WTC11 (cell line): ENCODE measurements at regions not wholly inside any gene's neighbourhood (a gene's known extent, or its start where the extent isn't known, plus 50 kb on each side); places are given as distances from the start of the nearest gene placed in this dataset.

Source experiments
- ATAC-seq: fragments of 200-7000 bp; cut with Tn5 transposase; 2 replicates; pipeline ENCODE4 v1.10.0; 2021; ENCODE audit warnings: mild to moderate bottlenecking, moderate library complexity
- CTCF ChIA-PET: fragments of 300-600 bp; sonication (Branson Sonifier 250); formaldehyde crosslinking; loops from one replicate; lab custom pipeline; 2021; ENCODE audit warnings: antibody characterized with exemption; lab: Charles Lee
- POLR2A ChIA-PET: fragments of 350-600 bp; sonication (Branson Sonifier 250); formaldehyde crosslinking; loops from one replicate; lab custom pipeline; 2021; ENCODE audit warnings: antibody characterized with exemption; lab: Charles Lee
- DNase-seq: peaks from one replicate; pipeline ENCODE4 v3.0.0; 2021; ENCODE audit warnings: low spot score
- H3K27ac Mint-ChIP-seq: 2 replicates; pipeline ENCODE4 v1.8.0; 2021; ENCODE audit warnings: mixed read lengths
- H3K27me3 Mint-ChIP-seq: 2 replicates; pipeline ENCODE4 v1.8.0; 2021; ENCODE audit warnings: low read depth, mild to moderate bottlenecking, moderate library complexity, mixed read lengths
- H3K36me3 Mint-ChIP-seq: 2 replicates; pipeline ENCODE4 v1.8.0; 2021; ENCODE audit warnings: mixed read lengths
- H3K4me1 Mint-ChIP-seq: 2 replicates; pipeline ENCODE4 v1.8.0; 2022; ENCODE audit warnings: mixed read lengths
- H3K4me3 Mint-ChIP-seq: 2 replicates; pipeline ENCODE4 v1.8.0; 2021; ENCODE audit warnings: mild to moderate bottlenecking, moderate library complexity, mixed read lengths
- H3K9me3 Mint-ChIP-seq: 2 replicates; pipeline ENCODE4 v1.8.0; 2021; ENCODE audit warnings: mixed read lengths
- CREB1 ChIP-seq: sonication (generic); formaldehyde crosslinking; IDR thresholded peaks from 2 replicates; pipeline ENCODE4 v1.8.0; 2023; ENCODE audit warnings: mild to moderate bottlenecking, missing genetic modification reagents
- ETV6 ChIP-seq: sonication (generic); formaldehyde crosslinking; IDR thresholded peaks from 2 replicates; pipeline ENCODE4 v1.8.1; 2022; ENCODE audit warnings: mild to moderate bottlenecking, missing genetic modification reagents
- FOXP1 ChIP-seq: sonication (generic); formaldehyde crosslinking; IDR thresholded peaks from 2 replicates; pipeline ENCODE4 v1.8.0; 2022; ENCODE audit warnings: missing genetic modification reagents, mild to moderate bottlenecking, moderate library complexity, borderline replicate concordance
- HMGXB4 ChIP-seq: sonication (generic); formaldehyde crosslinking; IDR thresholded peaks from 2 replicates; pipeline ENCODE4 v1.8.1; 2023; ENCODE audit warnings: mild to moderate bottlenecking, moderate library complexity, missing genetic modification reagents
- MXD4 ChIP-seq: fragments of 250-450 bp; sonication (Bioruptor Pico); IDR thresholded peaks from 2 replicates; pipeline ENCODE4 v1.8.0; 2021; ENCODE audit warnings: mild to moderate bottlenecking, moderate library complexity, borderline replicate concordance
- NFYB ChIP-seq: sonication (generic); formaldehyde crosslinking; conservative IDR thresholded peaks from 2 replicates; pipeline ENCODE4 v1.8.0; 2022; ENCODE audit warnings: low read depth, missing genetic modification reagents
- PRRX2 ChIP-seq: fragments of 250-450 bp; sonication (Bioruptor Pico); IDR thresholded peaks from 2 replicates; pipeline ENCODE4 v1.8.0; 2021; ENCODE audit warnings: mild to moderate bottlenecking
- SMAD4 ChIP-seq: sonication (generic); formaldehyde crosslinking; IDR thresholded peaks from 2 replicates; pipeline ENCODE4 v1.8.0; 2022; ENCODE audit warnings: mild to moderate bottlenecking, missing genetic modification reagents
- SOX15 ChIP-seq: fragments of 250-450 bp; sonication (Bioruptor Pico); IDR thresholded peaks from 2 replicates; pipeline ENCODE4 v1.9.0; 2021; ENCODE audit warnings: mild to moderate bottlenecking
- TEAD4 ChIP-seq: sonication (generic); formaldehyde crosslinking; IDR thresholded peaks from 2 replicates; pipeline ENCODE4 v1.8.0; 2022; ENCODE audit warnings: mild to moderate bottlenecking, missing genetic modification reagents
- TP53 ChIP-seq: sonication (generic); formaldehyde crosslinking; IDR thresholded peaks from 2 replicates; pipeline ENCODE4 v1.8.1; 2023; ENCODE audit warnings: mild to moderate bottlenecking, missing genetic modification reagents
- ZNF232 ChIP-seq: sonication (generic); formaldehyde crosslinking; IDR thresholded peaks from 2 replicates; pipeline ENCODE4 v1.8.0; 2022; ENCODE audit warnings: mild to moderate bottlenecking, missing genetic modification reagents
- ZNF263 ChIP-seq: sonication (generic); formaldehyde crosslinking; IDR thresholded peaks from 2 replicates; pipeline ENCODE4 v1.8.1; 2022; ENCODE audit warnings: low read depth, mild to moderate bottlenecking, moderate library complexity, missing genetic modification reagents
- ZNF512 ChIP-seq: sonication (generic); formaldehyde crosslinking; IDR thresholded peaks from 2 replicates; pipeline ENCODE4 v1.8.1; 2022; ENCODE audit warnings: missing genetic modification reagents, borderline replicate concordance
- TF ChIP-seq, protein P1 (sequence below): fragments of 250-450 bp; sonication (Bioruptor Pico); IDR thresholded peaks from 2 replicates; pipeline ENCODE4 v1.9.0; 2021; ENCODE audit warnings: mild to moderate bottlenecking
- TF ChIP-seq, protein P2 (sequence below): sonication (generic); formaldehyde crosslinking; IDR thresholded peaks from 2 replicates; pipeline ENCODE4 v1.8.1; 2023; ENCODE audit warnings: mild to moderate bottlenecking, missing genetic modification reagents, moderate library complexity
- TF ChIP-seq, protein P3 (sequence below): fragments of 250-450 bp; sonication (Bioruptor Pico); IDR thresholded peaks from 2 replicates; pipeline ENCODE4 v1.9.0; 2021; ENCODE audit warnings: mild to moderate bottlenecking

DNA sequence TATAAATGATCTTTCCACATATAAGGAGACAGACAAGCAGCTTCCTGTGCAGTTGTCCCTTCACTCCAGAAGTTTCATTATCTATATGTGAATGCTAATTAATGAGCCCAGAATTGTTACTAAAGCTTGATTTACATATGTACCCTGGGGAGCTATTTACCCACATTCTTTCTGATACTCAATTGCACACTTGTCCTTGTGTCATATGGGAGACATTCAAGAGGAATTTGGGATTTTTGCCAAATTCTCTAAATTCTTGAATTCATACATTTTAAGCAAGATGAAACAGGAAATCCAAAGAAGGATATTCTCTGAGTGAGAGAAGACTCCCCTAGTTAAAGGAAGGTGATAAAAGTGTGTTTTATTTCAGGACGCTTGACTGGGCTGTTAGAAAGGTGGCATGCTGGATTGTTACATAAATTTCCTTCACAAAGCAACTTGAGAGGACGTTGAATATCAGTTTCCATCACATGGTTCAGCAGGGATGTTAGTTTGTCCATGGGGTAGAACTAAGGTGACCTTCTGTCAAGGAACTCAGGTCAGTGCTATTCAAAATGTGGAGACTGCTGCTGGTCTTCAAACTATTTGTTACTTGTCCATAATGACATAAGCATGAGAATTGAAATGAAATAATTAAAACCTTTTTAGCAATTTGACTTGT, 368.2 kb downstream of the IRS1 start (continued):
- no peak for TF ChIP-seq ZNF512 (CRISPR knock-in tag)
- TF ChIP-seq MXD4: no peak
- TF ChIP-seq, all 79 proteins: peak for 0

DNA sequence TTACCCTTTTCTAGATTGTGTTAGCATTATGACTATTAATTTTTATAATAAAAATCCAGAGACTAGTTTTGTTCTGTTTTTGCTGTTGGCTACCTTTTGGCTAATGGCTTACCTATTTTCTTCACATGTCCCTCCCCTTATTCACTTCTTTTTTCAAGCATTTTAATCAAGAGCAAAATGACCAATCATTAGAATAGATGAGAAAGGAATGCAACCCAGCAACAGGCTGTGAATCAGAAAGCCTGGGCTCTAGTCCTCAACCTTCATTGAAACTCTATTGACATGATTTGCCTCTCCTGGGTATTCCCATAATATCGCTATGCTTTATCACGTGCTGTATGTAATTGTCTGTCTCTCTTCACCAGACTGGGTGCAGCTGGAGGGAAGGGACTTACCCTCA, 370.1 kb downstream of the IRS1 start:
- POLR2A ChIA-PET: no interaction called here
- CTCF ChIA-PET: interaction anchor here (1.1 kb wide), 1 partner anchor 214 kb away, joined by 4 read pairs; no protein-coding TSS in a partner anchor
- Mint-ChIP-seq H3K4me3 (no peak overlapping the region), H3K27ac (no peak overlapping the region), H3K36me3 (no peaks in the 10 kb centered on the region), H3K4me1 (peaks cover 31% of the 10 kb centered on the region), H3K9me3 (no peaks in the 10 kb centered on the region), H3K27me3 (no peaks in the 10 kb centered on the region)
- no peak for DNase-seq
- TF ChIP-seq PRRX2 (CRISPR knock-in tag) (no peak), SOX15 (no peak), ZNF263 (no peak), ZNF232 (CRISPR knock-in tag) (no peak), HMGXB4 (CRISPR knock-in tag) (no peak), SMAD4 (CRISPR knock-in tag) (no peak), TP53 (CRISPR knock-in tag) (no peak), NFYB (CRISPR knock-in tag) (no peak), TEAD4 (CRISPR knock-in tag) (no peak), CREB1 (CRISPR knock-in tag) (no peak), FOXP1 (CRISPR knock-in tag) (no peak), ETV6 (CRISPR knock-in tag) (no peak)
- TF ChIP-seq, protein P1, sequence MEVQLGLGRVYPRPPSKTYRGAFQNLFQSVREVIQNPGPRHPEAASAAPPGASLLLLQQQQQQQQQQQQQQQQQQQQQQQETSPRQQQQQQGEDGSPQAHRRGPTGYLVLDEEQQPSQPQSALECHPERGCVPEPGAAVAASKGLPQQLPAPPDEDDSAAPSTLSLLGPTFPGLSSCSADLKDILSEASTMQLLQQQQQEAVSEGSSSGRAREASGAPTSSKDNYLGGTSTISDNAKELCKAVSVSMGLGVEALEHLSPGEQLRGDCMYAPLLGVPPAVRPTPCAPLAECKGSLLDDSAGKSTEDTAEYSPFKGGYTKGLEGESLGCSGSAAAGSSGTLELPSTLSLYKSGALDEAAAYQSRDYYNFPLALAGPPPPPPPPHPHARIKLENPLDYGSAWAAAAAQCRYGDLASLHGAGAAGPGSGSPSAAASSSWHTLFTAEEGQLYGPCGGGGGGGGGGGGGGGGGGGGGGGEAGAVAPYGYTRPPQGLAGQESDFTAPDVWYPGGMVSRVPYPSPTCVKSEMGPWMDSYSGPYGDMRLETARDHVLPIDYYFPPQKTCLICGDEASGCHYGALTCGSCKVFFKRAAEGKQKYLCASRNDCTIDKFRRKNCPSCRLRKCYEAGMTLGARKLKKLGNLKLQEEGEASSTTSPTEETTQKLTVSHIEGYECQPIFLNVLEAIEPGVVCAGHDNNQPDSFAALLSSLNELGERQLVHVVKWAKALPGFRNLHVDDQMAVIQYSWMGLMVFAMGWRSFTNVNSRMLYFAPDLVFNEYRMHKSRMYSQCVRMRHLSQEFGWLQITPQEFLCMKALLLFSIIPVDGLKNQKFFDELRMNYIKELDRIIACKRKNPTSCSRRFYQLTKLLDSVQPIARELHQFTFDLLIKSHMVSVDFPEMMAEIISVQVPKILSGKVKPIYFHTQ (CRISPR knock-in tag): no peak
- TF ChIP-seq, protein P2, sequence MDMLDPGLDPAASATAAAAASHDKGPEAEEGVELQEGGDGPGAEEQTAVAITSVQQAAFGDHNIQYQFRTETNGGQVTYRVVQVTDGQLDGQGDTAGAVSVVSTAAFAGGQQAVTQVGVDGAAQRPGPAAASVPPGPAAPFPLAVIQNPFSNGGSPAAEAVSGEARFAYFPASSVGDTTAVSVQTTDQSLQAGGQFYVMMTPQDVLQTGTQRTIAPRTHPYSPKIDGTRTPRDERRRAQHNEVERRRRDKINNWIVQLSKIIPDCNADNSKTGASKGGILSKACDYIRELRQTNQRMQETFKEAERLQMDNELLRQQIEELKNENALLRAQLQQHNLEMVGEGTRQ: no peak
- TF ChIP-seq, protein P3, sequence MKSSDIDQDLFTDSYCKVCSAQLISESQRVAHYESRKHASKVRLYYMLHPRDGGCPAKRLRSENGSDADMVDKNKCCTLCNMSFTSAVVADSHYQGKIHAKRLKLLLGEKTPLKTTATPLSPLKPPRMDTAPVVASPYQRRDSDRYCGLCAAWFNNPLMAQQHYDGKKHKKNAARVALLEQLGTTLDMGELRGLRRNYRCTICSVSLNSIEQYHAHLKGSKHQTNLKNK (CRISPR knock-in tag): no peak
- no peak for ATAC-seq
